RWPE2 (cell line): ENCODE measurements at regions not wholly inside any gene's neighbourhood (a gene's known extent, or its start where the extent isn't known, plus 50 kb on each side); places are given as distances from the start of the nearest gene placed in this dataset.
"Not testable (repeated sequence)": the region's sequence is repeated elsewhere in the genome, so short reads cannot be mapped to it uniquely, and the experiment has no call there.

Source experiments
- ATAC-seq: fragments of 200-7000 bp; cut with Tn5 transposase; 3 replicates; pipeline ENCODE4 v1.9.1; 2021; ENCODE audit warnings: low read depth
- DNase-seq: peaks from one replicate; pipeline ENCODE4 v3.0.0-alpha.2; 2020; ENCODE audit warnings: low spot score
- H3K27ac ChIP-seq: fragments of 450-650 bp; 2 replicates; pipeline ENCODE4 v1.5.1; 2017; ENCODE audit warnings: mild to moderate bottlenecking; ENCODE audit not compliant: poor library complexity, severe bottlenecking
- H3K27me3 ChIP-seq: fragments of 250-450 bp; sonication (Bioruptor Pico); 2 replicates; pipeline ENCODE4 v1.5.1; 2021; ENCODE audit warnings: mild to moderate bottlenecking, moderate library complexity; ENCODE audit not compliant: insufficient read depth, poor library complexity, severe bottlenecking
- H3K36me3 ChIP-seq: fragments of 250-450 bp; sonication (Bioruptor Pico); 2 replicates; pipeline ENCODE4 v1.5.1; 2020; ENCODE audit warnings: low read depth, mild to moderate bottlenecking, moderate library complexity
- H3K4me1 ChIP-seq: fragments of 250-450 bp; sonication (Bioruptor Pico); 2 replicates; pipeline ENCODE4 v1.5.1; 2021; ENCODE audit warnings: mild to moderate bottlenecking, moderate library complexity; ENCODE audit not compliant: insufficient read depth, poor library complexity, severe bottlenecking
- H3K4me3 ChIP-seq: fragments of 250-450 bp; sonication (Bioruptor Pico); 2 replicates; pipeline ENCODE4 v1.5.1; 2021; ENCODE audit warnings: mild to moderate bottlenecking, moderate library complexity; ENCODE audit not compliant: severe bottlenecking
- H3K9me3 ChIP-seq: fragments of 250-450 bp; sonication (Bioruptor Pico); 2 replicates; pipeline ENCODE4 v1.5.1; 2021; ENCODE audit warnings: mild to moderate bottlenecking, moderate library complexity; ENCODE audit not compliant: severe bottlenecking
- CTCF ChIP-seq: fragments of 450-650 bp; IDR thresholded peaks from one replicate; pipeline ENCODE4 v1.5.1; 2017; ENCODE audit warnings: mild to moderate bottlenecking, moderate library complexity; ENCODE audit not compliant: poor library complexity, severe bottlenecking

- no peaks in the 10 kb centered on the region for H3K9me3 ChIP-seq
- no peaks in the 10 kb centered on the region for H3K27me3 ChIP-seq
- no peak overlapping the region for H3K27ac ChIP-seq
- DNase-seq (no peak), ATAC-seq (no peak)
- no peak for TF ChIP-seq CTCF
- no peaks in the 10 kb centered on the region for H3K36me3 ChIP-seq
- H3K4me3 ChIP-seq: no peak overlapping the region
- no peaks in the 10 kb centered on the region for H3K4me1 ChIP-seq
Observed at GRCh38 chr4:111362941-111363361, 740.1 kb upstream of the PITX2 start.

- not testable (repeated sequence) for H3K9me3 ChIP-seq
Observed at GRCh38 chr4:111377880-111378279, 755.0 kb upstream of the PITX2 start.

GRCh38 chr4:111388561-111388960, 756.7 kb upstream of the FAM241A start:
- no peak for DNase-seq
- no peaks in the 10 kb centered on the region for H3K4me1 ChIP-seq
- ATAC-seq: no peak
- H3K36me3 ChIP-seq: no peaks in the 10 kb centered on the region
- no peaks in the 10 kb centered on the region for H3K9me3 ChIP-seq
- H3K27me3 ChIP-seq: no peaks in the 10 kb centered on the region
- TF ChIP-seq CTCF: no peak
- H3K4me3 ChIP-seq: no peak overlapping the region
- no peak overlapping the region for H3K27ac ChIP-seq

More at GRCh38 chr4:111377880-111378279, 755.0 kb upstream of the PITX2 start:
- not testable (repeated sequence) for H3K27me3 ChIP-seq, DNase-seq, ATAC-seq, H3K27ac ChIP-seq, H3K36me3 ChIP-seq, H3K4me3 ChIP-seq, H3K4me1 ChIP-seq

GRCh38 chr4:111391829-111392228, 753.4 kb upstream of the FAM241A start:
- Histone ChIP-seq H3K36me3 (no peaks in the 10 kb centered on the region), H3K27me3 (no peaks in the 10 kb centered on the region), H3K4me1 (no peaks in the 10 kb centered on the region), H3K9me3 (no peaks in the 10 kb centered on the region), H3K4me3 (no peak overlapping the region), H3K27ac (no peak overlapping the region)
- ATAC-seq (no peak), DNase-seq (no peak)
- no peak for TF ChIP-seq CTCF

- no peak overlapping the region for H3K27ac ChIP-seq
- DNase-seq (no peak), ATAC-seq (no peak)
- no peak for TF ChIP-seq CTCF
- H3K36me3 ChIP-seq: no peaks in the 10 kb centered on the region
- no peaks in the 10 kb centered on the region for H3K27me3 ChIP-seq
- no peak overlapping the region for H3K4me3 ChIP-seq
- no peaks in the 10 kb centered on the region for H3K9me3 ChIP-seq
- no peaks in the 10 kb centered on the region for H3K4me1 ChIP-seq
Observed at GRCh38 chr4:111393781-111394180, 751.5 kb upstream of the FAM241A start.
